ENCODE measurements at regions not wholly inside any gene's neighbourhood (a gene's known extent, or its start where the extent isn't known, plus 50 kb on each side); places are given as distances from the start of the nearest gene placed in this dataset.

DNA sequence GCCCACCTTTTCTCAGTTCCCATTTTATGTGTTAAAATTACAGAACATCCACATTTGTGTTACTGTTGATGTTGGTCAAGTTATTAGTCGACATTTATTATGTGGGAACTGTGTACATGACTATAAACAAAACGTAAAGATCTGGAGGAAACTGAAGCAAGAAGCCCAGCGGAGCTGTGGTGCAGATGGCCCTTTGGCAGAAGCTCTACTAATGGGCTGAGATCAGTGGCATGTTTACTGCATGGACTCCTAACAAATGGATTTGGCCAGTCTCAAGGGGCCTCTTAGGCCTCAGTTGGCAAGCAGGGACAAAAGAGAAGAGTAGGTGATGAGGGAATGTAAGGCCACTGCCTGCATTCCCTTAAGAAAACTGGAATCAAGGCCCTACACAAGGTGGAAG lies 282.1 kb upstream of the TCF21 start:
- H3K9me3 ChIP-seq (ENCODE audit: control insufficient read depth, insufficient read depth, low read depth, low read length), result no peaks in the 10 kb centered on the region
- H2AFZ ChIP-seq (ENCODE audit: low read length), result no peak overlapping the region
- no peaks in the 10 kb centered on the region for H4K20me1 ChIP-seq (ENCODE audit: control insufficient read depth, extremely low read depth, insufficient read depth, low read length)
- TF ChIP-seq, protein P1, sequence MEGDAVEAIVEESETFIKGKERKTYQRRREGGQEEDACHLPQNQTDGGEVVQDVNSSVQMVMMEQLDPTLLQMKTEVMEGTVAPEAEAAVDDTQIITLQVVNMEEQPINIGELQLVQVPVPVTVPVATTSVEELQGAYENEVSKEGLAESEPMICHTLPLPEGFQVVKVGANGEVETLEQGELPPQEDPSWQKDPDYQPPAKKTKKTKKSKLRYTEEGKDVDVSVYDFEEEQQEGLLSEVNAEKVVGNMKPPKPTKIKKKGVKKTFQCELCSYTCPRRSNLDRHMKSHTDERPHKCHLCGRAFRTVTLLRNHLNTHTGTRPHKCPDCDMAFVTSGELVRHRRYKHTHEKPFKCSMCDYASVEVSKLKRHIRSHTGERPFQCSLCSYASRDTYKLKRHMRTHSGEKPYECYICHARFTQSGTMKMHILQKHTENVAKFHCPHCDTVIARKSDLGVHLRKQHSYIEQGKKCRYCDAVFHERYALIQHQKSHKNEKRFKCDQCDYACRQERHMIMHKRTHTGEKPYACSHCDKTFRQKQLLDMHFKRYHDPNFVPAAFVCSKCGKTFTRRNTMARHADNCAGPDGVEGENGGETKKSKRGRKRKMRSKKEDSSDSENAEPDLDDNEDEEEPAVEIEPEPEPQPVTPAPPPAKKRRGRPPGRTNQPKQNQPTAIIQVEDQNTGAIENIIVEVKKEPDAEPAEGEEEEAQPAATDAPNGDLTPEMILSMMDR (conservative IDR thresholded peaks at IDR 0.05 in 1 of 2, IDR thresholded peaks at IDR 0.05 in 1 of 2; ENCODE audit: low read depth in 1 of 2, low read length in 2 of 2), result no peak
- TF ChIP-seq EZH2 (IDR thresholded peaks at IDR 0.05; ENCODE audit: low read length, missing control alignments), result no peak
- H3K4me3 ChIP-seq (replicated peaks in 1 of 4; ENCODE audit: control extremely low read depth in 1 of 4, insufficient read depth in 1 of 4, low read depth in 3 of 4, low read length in 4 of 4), result no peak overlapping the region
- no peaks in the 10 kb centered on the region for H3K36me3 ChIP-seq (ENCODE audit: control insufficient read depth, insufficient read depth, low read length)
- H3K4me2 ChIP-seq (ENCODE audit: extremely low read depth, insufficient read depth, low read length), result no peak overlapping the region
- H3K27ac ChIP-seq (ENCODE audit: insufficient read depth, low read length), result no peak overlapping the region
- no peak overlapping the region for H3K9ac ChIP-seq (ENCODE audit: insufficient read depth, low read length)
- no peaks in the 10 kb centered on the region for H3K79me2 ChIP-seq (ENCODE audit: control insufficient read depth, insufficient read depth, low read length)
- peaks cover 11% of the 10 kb centered on the region for H3K4me1 ChIP-seq (ENCODE audit: control insufficient read depth, extremely low read depth, insufficient read depth, low read length)
- no peaks in the 10 kb centered on the region for H3K27me3 ChIP-seq (ENCODE audit: control insufficient read depth, insufficient read depth, low read length)
- DNase-seq (ENCODE audit: low read depth in 2 of 2), result peak in 1 of 2 donors; percentile 47

DNA sequence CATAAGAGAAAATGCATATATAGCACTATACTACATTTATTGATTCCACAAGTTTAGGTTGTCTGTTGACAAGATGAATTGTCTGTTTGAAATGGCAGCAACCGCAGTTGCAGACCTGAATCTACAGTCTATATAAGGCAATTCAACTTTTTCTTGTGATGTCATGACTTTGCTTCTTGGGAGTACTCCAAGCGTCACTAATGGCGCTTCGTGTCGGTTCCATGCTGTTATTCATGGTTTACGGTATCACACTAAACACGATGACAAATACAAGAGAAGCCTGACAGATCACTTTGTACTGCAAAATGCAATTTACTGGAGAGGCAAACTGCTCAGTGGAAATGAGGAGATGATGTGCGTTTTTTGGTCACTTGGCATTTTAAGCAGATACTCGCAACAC lies 280.3 kb upstream of the TCF21 start:
- Histone ChIP-seq H3K79me2 (ENCODE audit: control insufficient read depth, insufficient read depth, low read length) (no peaks in the 10 kb centered on the region), H3K27me3 (ENCODE audit: control insufficient read depth, insufficient read depth, low read length) (no peaks in the 10 kb centered on the region), H3K4me2 (ENCODE audit: extremely low read depth, insufficient read depth, low read length) (no peak overlapping the region), H3K4me1 (ENCODE audit: control insufficient read depth, extremely low read depth, insufficient read depth, low read length) (peaks cover 11% of the 10 kb centered on the region), H3K9me3 (ENCODE audit: control insufficient read depth, insufficient read depth, low read depth, low read length) (no peaks in the 10 kb centered on the region), H3K4me3 (replicated peaks in 1 of 4; ENCODE audit: control extremely low read depth in 1 of 4, insufficient read depth in 1 of 4, low read depth in 3 of 4, low read length in 4 of 4) (no peak overlapping the region), H3K36me3 (ENCODE audit: control insufficient read depth, insufficient read depth, low read length) (no peaks in the 10 kb centered on the region), H3K9ac (ENCODE audit: insufficient read depth, low read length) (no peak overlapping the region), H2AFZ (ENCODE audit: low read length) (no peak overlapping the region), H3K27ac (ENCODE audit: insufficient read depth, low read length) (no peak overlapping the region), H4K20me1 (ENCODE audit: control insufficient read depth, extremely low read depth, insufficient read depth, low read length) (no peaks in the 10 kb centered on the region)
- peak in 1 of 2 donors; percentile 92 for DNase-seq (ENCODE audit: low read depth in 2 of 2)
- TF ChIP-seq, protein P1 (conservative IDR thresholded peaks at IDR 0.05 in 1 of 2, IDR thresholded peaks at IDR 0.05 in 1 of 2; ENCODE audit: low read depth in 1 of 2, low read length in 2 of 2), result no peak
- no peak for TF ChIP-seq EZH2 (IDR thresholded peaks at IDR 0.05; ENCODE audit: low read length, missing control alignments)

DNA sequence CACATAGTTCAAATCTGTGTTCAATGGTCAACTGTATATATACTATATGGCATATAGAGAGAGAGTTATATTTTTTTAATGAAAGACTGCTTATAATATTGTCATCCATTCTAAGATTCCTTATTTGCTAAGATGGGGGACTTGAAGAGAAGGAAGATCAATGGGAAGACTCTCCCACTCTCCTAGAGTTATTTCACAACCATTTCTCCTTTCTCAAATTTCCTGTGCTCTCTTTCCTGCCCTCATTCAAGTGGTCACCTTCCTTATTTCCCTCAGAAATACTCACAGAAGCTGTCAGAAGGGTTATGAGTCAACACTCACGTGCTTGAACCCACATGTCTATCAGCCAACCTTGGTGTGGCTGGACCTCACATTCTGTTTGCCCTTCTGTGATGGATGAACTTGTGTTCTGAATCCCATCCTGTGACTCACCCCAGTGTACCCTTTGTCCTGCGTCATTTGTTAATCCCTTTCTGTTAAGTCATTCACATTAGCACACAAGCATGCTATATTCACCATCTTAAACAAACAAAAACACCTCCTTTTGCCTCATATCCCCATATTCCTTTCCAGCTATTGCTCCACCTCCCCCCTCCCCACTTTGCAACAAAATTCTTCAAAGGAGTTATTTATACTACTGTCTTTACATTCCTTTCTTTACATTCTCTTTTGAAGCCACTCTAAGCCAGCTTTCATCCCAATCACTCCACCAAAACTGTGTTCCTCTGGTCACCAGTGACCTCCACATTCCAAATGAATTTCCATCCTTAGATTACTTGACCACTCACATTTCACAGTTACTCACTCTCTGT lies 279.3 kb upstream of the TCF21 start:
- H3K27me3 ChIP-seq (ENCODE audit: control insufficient read depth, insufficient read depth, low read length), result no peaks in the 10 kb centered on the region

More for the DNA sequence above, 279.3 kb upstream of the TCF21 start:
- no peaks in the 10 kb centered on the region for H3K9me3 ChIP-seq (ENCODE audit: control insufficient read depth, insufficient read depth, low read depth, low read length)
- no peaks in the 10 kb centered on the region for H4K20me1 ChIP-seq (ENCODE audit: control insufficient read depth, extremely low read depth, insufficient read depth, low read length)
- peak; percentile 99 to 100 for DNase-seq (ENCODE audit: low read depth in 2 of 2)
- H3K4me2 ChIP-seq (ENCODE audit: extremely low read depth, insufficient read depth, low read length), result no peak overlapping the region
- H3K36me3 ChIP-seq (ENCODE audit: control insufficient read depth, insufficient read depth, low read length), result no peaks in the 10 kb centered on the region
- no peak overlapping the region for H2AFZ ChIP-seq (ENCODE audit: low read length)
- peaks cover 11% of the 10 kb centered on the region for H3K4me1 ChIP-seq (ENCODE audit: control insufficient read depth, extremely low read depth, insufficient read depth, low read length)
- no peak for TF ChIP-seq EZH2 (IDR thresholded peaks at IDR 0.05; ENCODE audit: low read length, missing control alignments)
- TF ChIP-seq, protein P1 (conservative IDR thresholded peaks at IDR 0.05 in 1 of 2, IDR thresholded peaks at IDR 0.05 in 1 of 2; ENCODE audit: low read depth in 1 of 2, low read length in 2 of 2), result no peak
- no peak overlapping the region for H3K4me3 ChIP-seq (replicated peaks in 1 of 4; ENCODE audit: control extremely low read depth in 1 of 4, insufficient read depth in 1 of 4, low read depth in 3 of 4, low read length in 4 of 4)
- H3K79me2 ChIP-seq (ENCODE audit: control insufficient read depth, insufficient read depth, low read length), result no peaks in the 10 kb centered on the region
- peak overlapping the region; percentile 93 for H3K27ac ChIP-seq (ENCODE audit: insufficient read depth, low read length)
- H3K9ac ChIP-seq (ENCODE audit: insufficient read depth, low read length), result no peak overlapping the region

Measured in fibroblast of lung (primary cell).